SK-N-SH treated with all-trans-retinoic acid at 6 μM for 48 hours (cell line): ENCODE measurements at regions not wholly inside any gene's neighbourhood (a gene's known extent, or its start where the extent isn't known, plus 50 kb on each side); places are given as distances from the start of the nearest gene placed in this dataset.

Experiments used
- ARNTL ChIP-seq: fragments of 450-650 bp; formaldehyde crosslinking; IDR thresholded peaks from 2 replicates; pipeline ENCODE4 v1.5.0; 2020; ENCODE audit warnings: low read depth, mild to moderate bottlenecking, moderate library complexity, borderline replicate concordance
- CREB5 ChIP-seq: fragments of 250-450 bp; sonication (Bioruptor Pico); IDR thresholded peaks from 2 replicates; pipeline ENCODE4 v1.5.1; 2020; ENCODE audit warnings: low read depth, mild to moderate bottlenecking, moderate library complexity
- CSDC2 ChIP-seq: fragments of 250-450 bp; sonication (Bioruptor Pico); IDR thresholded peaks from 2 replicates; pipeline ENCODE4 v1.5.0; 2020; ENCODE audit warnings: mild to moderate bottlenecking, moderate library complexity
- ESRRG ChIP-seq: fragments of 250-450 bp; sonication (Bioruptor Pico); IDR thresholded peaks from 2 replicates; pipeline ENCODE4 v1.6.1; 2021; ENCODE audit warnings: mild to moderate bottlenecking
- OSR1 ChIP-seq: fragments of 250-450 bp; sonication (Bioruptor Pico); IDR thresholded peaks from 2 replicates; pipeline ENCODE4 v1.8.0; 2022; ENCODE audit warnings: moderate library complexity, mild to moderate bottlenecking, inconsistent platforms
- PATZ1 ChIP-seq: fragments of 250-450 bp; sonication (Bioruptor Pico); IDR thresholded peaks from 2 replicates; pipeline ENCODE4 v1.8.0; 2020; ENCODE audit warnings: mild to moderate bottlenecking, moderate library complexity, borderline replicate concordance
- POU6F1 ChIP-seq: fragments of 250-450 bp; sonication (Bioruptor Pico); IDR thresholded peaks from 2 replicates; pipeline ENCODE4 v1.8.0; 2021; ENCODE audit warnings: low read depth, mild to moderate bottlenecking, moderate library complexity, borderline replicate concordance
- PPARA ChIP-seq: fragments of 250-450 bp; sonication (Bioruptor Pico); IDR thresholded peaks from 2 replicates; pipeline ENCODE4 v1.5.0; 2020; ENCODE audit warnings: mild to moderate bottlenecking, borderline replicate concordance
- RARB ChIP-seq: fragments of 250-450 bp; sonication (Bioruptor Pico); IDR thresholded peaks from 2 replicates; pipeline ENCODE4 v1.8.0; 2021; ENCODE audit warnings: mild to moderate bottlenecking, moderate library complexity
- SNAI2 ChIP-seq: fragments of 250-450 bp; sonication (Bioruptor Pico); IDR thresholded peaks from 2 replicates; pipeline ENCODE4 v1.5.0; 2020; ENCODE audit warnings: mild to moderate bottlenecking, moderate library complexity
- TCF4 ChIP-seq: fragments of 250-450 bp; sonication (Bioruptor Pico); IDR thresholded peaks from 2 replicates; pipeline ENCODE4 v1.8.0; 2021; ENCODE audit warnings: mild to moderate bottlenecking, moderate library complexity, borderline replicate concordance
- TOX ChIP-seq: fragments of 250-450 bp; sonication (Bioruptor Pico); IDR thresholded peaks from 2 replicates; pipeline ENCODE4 v1.8.0; 2021; ENCODE audit warnings: mild to moderate bottlenecking, moderate library complexity, borderline replicate concordance
- ZFP3 ChIP-seq: fragments of 250-450 bp; sonication (Bioruptor Pico); IDR thresholded peaks from 2 replicates; pipeline ENCODE4 v1.5.0; 2020; ENCODE audit warnings: mild to moderate bottlenecking, moderate library complexity

GRCh38 chr6:22466665-22467245 is 102.6 kb upstream of the HDGFL1 start:
- TF ChIP-seq TOX (no peak), TCF4 (CRISPR knock-in tag) (no peak), ZFP3 (CRISPR knock-in tag) (no peak), PATZ1 (CRISPR knock-in tag) (no peak), OSR1 (no peak), POU6F1 (no peak), SNAI2 (CRISPR knock-in tag) (no peak), RARB (no peak), ARNTL (CRISPR knock-in tag) (no peak), CREB5 (no peak), PPARA (CRISPR knock-in tag) (no peak), CSDC2 (CRISPR knock-in tag) (no peak), ESRRG (no peak)
